Tibial nerve (tissue), 4 donors: ENCODE measurements at regions not wholly inside any gene's neighbourhood (a gene's known extent, or its start where the extent isn't known, plus 50 kb on each side); places are given as distances from the start of the nearest gene placed in this dataset.

Experiments
- DNase-seq, 2 donors: peaks; one replicate each; pipeline ENCODE4 v3.0.0-alpha.2; 2019; ENCODE audit warnings: low spot score in 2 of 2
- H3K27ac ChIP-seq, 4 donors: fragments of 200-600 bp; sonication (generic) in 3 of 4; one replicate each; pipeline ENCODE4 v1.5.1; 2017 to 2019; ENCODE audit warnings: mild to moderate bottlenecking in 1 of 4
- H3K27me3 ChIP-seq, 2 donors: fragments of 200-600 bp; sonication (generic) in 1 of 2; one replicate each; pipeline versions ENCODE4 v1.5.1 to v1.6.0; 2017 to 2019
- H3K36me3 ChIP-seq, 3 donors: fragments of 200-600 bp; sonication (generic); one replicate each; pipeline ENCODE4 v1.5.1; 2018 to 2019
- H3K4me1 ChIP-seq, 4 donors: fragments of 200-600 bp; sonication (generic) in 3 of 4; one replicate each; pipeline ENCODE4 v1.5.1; 2017 to 2019
- H3K4me3 ChIP-seq, 4 donors: fragments of 200-600 bp; sonication (generic) in 3 of 4; one replicate each; pipeline ENCODE4 v1.5.1; 2017 to 2019; ENCODE audit warnings: mild to moderate bottlenecking in 1 of 4, moderate library complexity in 1 of 4
- H3K9me3 ChIP-seq, 4 donors: fragments of 200-600 bp; sonication (generic) in 3 of 4; one replicate each; pipeline ENCODE4 v1.5.1; 2017 to 2019
- EP300 ChIP-seq, 2 donors: sonication (generic); formaldehyde crosslinking; IDR thresholded peaks; one replicate each; pipeline ENCODE4 v1.6.1; 2017; ENCODE audit warnings: antibody characterized with exemption in 2 of 2, mild to moderate bottlenecking in 1 of 2
- POLR2A ChIP-seq, 2 donors: fragments of 450-650 bp; IDR thresholded peaks; one replicate each; pipeline ENCODE4 v1.6.1; 2017; ENCODE audit warnings: antibody characterized with exemption in 2 of 2, mild to moderate bottlenecking in 2 of 2, moderate library complexity in 2 of 2
- WGBS, 2 donors: methylation state at CpG; one replicate each; pipeline ENCODE4 v1.1.5; 2018; 5-methylcytosine and 5-hydroxymethylcytosine counted together
- TF ChIP-seq, protein P1 (sequence below), 5 experiments: fragments of 200-600 bp in 3 of 5; fragments of 450-650 bp in 2 of 5; sonication (generic) in 3 of 5; IDR thresholded peaks; one replicate each; pipeline ENCODE4 v1.5.1; 2016 to 2019; ENCODE audit warnings: antibody characterized with exemption in 5 of 5, mild to moderate bottlenecking in 3 of 5, moderate library complexity in 2 of 5

DNA sequence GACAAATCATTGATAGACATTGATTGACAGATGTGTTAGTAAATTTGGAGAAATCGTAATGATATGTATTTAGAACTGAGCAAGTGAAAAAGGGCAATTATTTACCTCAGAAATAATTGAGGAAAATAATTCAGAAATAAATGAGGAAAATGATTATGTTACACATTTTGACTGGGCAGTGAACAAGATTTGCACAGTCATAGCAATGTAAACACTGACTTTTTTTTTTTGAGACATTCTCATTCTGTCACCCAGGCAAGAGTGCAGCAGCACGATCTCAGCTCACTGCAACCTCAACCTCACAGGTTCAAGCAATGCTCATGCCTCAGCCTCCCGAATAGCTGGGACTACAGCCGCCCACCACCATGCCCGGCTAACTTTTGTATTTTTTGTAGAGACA is 211.7 kb downstream of the SP3 start:
- H3K9me3 ChIP-seq, result no peaks in the 10 kb centered on the region
- 89 to 92% methylated on average over 5 of the region's 5 CpGs for WGBS, 2 donors

DNA sequence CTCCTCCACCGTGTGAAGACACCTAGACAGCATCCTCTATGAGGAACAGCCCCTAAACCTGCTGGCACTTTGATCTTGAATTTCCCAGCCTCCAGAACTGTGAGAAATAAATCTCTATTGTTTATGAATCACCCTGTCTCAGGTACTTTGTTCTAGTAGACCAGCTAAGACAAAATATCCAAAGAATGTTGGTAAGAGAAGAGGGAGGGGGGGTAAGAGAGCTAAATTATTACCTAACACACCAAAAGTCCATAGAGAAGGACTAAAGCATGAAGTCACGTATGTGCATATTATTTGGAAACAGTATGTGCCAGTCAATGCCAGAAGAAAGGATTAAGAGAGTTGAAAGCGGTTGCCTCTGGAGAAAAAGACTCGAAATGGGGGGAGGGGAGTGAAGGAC is 211.0 kb downstream of the SP3 start:
- no peaks in the 10 kb centered on the region for H3K36me3 ChIP-seq
- peaks cover 0 to 5% of the 10 kb centered on the region in 2 donors for H3K27me3 ChIP-seq
- no peak for TF ChIP-seq EP300 (IDR thresholded peaks at IDR 0.05)
- TF ChIP-seq, protein P1, sequence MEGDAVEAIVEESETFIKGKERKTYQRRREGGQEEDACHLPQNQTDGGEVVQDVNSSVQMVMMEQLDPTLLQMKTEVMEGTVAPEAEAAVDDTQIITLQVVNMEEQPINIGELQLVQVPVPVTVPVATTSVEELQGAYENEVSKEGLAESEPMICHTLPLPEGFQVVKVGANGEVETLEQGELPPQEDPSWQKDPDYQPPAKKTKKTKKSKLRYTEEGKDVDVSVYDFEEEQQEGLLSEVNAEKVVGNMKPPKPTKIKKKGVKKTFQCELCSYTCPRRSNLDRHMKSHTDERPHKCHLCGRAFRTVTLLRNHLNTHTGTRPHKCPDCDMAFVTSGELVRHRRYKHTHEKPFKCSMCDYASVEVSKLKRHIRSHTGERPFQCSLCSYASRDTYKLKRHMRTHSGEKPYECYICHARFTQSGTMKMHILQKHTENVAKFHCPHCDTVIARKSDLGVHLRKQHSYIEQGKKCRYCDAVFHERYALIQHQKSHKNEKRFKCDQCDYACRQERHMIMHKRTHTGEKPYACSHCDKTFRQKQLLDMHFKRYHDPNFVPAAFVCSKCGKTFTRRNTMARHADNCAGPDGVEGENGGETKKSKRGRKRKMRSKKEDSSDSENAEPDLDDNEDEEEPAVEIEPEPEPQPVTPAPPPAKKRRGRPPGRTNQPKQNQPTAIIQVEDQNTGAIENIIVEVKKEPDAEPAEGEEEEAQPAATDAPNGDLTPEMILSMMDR (IDR thresholded peaks at IDR 0.05), result no peak
- TF ChIP-seq POLR2A (IDR thresholded peaks at IDR 0.05), result no peak
- no peak for DNase-seq
- WGBS, 2 donors, result 71% methylated on average over 4 of the region's 4 CpGs
- no peak overlapping the region for H3K4me3 ChIP-seq
- no peaks in the 10 kb centered on the region for H3K9me3 ChIP-seq
- no peak overlapping the region for H3K27ac ChIP-seq
- peaks cover 0 to 10% (median 0%) of the 10 kb centered on the region in 4 donors for H3K4me1 ChIP-seq

More for the DNA sequence above, 211.7 kb downstream of the SP3 start:
- Histone ChIP-seq H3K4me1 (peaks cover 0 to 10% (median 0%) of the 10 kb centered on the region in 4 donors), H3K27ac (no peak overlapping the region), H3K36me3 (no peaks in the 10 kb centered on the region), H3K27me3 (peaks cover 0 to 5% of the 10 kb centered on the region in 2 donors), H3K4me3 (no peak overlapping the region)
- DNase-seq, result no peak
- TF ChIP-seq, protein P1 (IDR thresholded peaks at IDR 0.05), result no peak
- no peak for TF ChIP-seq EP300 (IDR thresholded peaks at IDR 0.05)

DNA sequence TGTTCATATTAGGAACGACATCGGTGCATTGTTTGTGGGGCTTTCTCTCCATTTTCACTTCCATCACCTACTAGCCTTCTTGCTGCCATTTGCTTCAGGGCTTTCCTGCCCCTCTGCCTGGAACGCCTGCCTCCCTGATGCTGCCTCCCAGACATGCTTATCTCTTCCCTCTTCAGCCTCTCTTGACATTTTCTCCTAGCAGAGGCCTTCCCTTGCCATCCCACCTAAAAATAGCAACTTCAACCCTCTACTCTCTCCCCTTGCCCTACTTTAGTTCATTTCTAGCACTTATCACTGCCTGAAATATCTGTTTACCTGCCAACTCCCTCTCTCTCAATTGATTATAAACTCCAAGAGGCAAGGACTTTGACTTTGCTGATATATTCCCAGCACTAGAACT is 210.3 kb downstream of the SP3 start:
- WGBS, 2 donors, result 78 to 84% methylated on average over 3 of the region's 3 CpGs
- Histone ChIP-seq H3K27ac (no peak overlapping the region), H3K27me3 (peaks cover 0 to 5% of the 10 kb centered on the region in 2 donors), H3K9me3 (no peaks in the 10 kb centered on the region), H3K36me3 (no peaks in the 10 kb centered on the region), H3K4me1 (peaks cover 0 to 10% (median 0%) of the 10 kb centered on the region in 4 donors), H3K4me3 (no peak overlapping the region)
- no peak for DNase-seq
- TF ChIP-seq EP300 (IDR thresholded peaks at IDR 0.05) (no peak), POLR2A (IDR thresholded peaks at IDR 0.05) (no peak)
- TF ChIP-seq, protein P1 (IDR thresholded peaks at IDR 0.05), result no peak

DNA sequence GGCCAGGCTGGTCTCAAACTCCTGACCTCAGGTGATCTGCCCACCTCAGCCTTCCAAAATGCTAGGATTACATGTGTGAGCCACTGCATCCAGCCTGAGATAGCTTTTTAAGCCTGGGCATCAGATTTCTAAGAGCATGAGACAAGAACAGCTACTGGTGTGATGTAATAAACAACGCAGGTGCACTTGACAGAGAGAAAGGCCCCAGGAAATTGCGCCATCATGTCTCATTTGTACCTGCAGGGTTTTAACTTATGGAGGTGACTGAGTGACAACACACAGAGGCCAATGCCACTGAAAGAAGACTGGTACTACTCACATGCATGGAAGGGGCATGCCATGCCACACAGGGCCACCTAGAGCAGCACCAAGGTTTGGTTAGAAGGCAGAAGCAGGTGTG is 209.4 kb downstream of the SP3 start:
- H3K27me3 ChIP-seq, result no peaks in the 10 kb centered on the region
- no peaks in the 10 kb centered on the region for H3K9me3 ChIP-seq
- no peaks in the 10 kb centered on the region for H3K36me3 ChIP-seq
- H3K4me3 ChIP-seq, result no peak overlapping the region
- 98 to 100% methylated on average over 2 of the region's 2 CpGs for WGBS, 2 donors
- no peak overlapping the region for H3K27ac ChIP-seq
- TF ChIP-seq EP300 (IDR thresholded peaks at IDR 0.05) (no peak), POLR2A (IDR thresholded peaks at IDR 0.05) (no peak)
- TF ChIP-seq, protein P1 (IDR thresholded peaks at IDR 0.05), result no peak
- DNase-seq, result no peak
- H3K4me1 ChIP-seq, result peaks cover 0 to 3% (median 0%) of the 10 kb centered on the region in 4 donors

DNA sequence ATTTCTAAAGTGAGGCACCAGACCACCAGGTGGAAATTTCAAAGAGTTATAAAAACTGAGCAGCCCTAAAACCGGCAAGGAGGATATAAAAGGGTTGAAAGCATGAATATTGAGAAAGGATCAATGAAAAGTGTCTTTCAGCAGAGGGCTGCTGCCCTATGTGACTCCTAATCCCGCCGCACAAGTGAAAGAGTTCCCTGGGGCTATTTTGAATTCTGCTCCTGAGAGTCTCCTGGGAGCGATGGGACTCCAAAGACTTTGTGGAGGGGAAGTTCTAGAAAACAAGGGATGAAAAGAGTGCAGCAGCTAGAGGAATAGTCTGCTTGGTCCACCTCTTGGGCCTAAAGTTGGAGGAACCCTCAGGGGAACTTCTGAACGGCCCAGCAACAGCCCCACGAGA is 205.2 kb downstream of the SP3 start:
- H3K36me3 ChIP-seq, result no peaks in the 10 kb centered on the region
- H3K9me3 ChIP-seq, result no peaks in the 10 kb centered on the region
- no peak overlapping the region for H3K4me3 ChIP-seq
- WGBS, 2 donors, result 69 to 79% methylated on average over 6 of the region's 6 CpGs
- H3K27me3 ChIP-seq, result no peaks in the 10 kb centered on the region
- no peak for DNase-seq
- H3K4me1 ChIP-seq, result peaks cover 0 to 3% (median 0%) of the 10 kb centered on the region in 4 donors
- no peak for TF ChIP-seq POLR2A (IDR thresholded peaks at IDR 0.05)
- TF ChIP-seq, protein P1 (IDR thresholded peaks at IDR 0.05), result no peak
- no peak overlapping the region for H3K27ac ChIP-seq
